Erythroblast (primary cell): ENCODE measurements at regions not wholly inside any gene's neighbourhood (a gene's known extent, or its start where the extent isn't known, plus 50 kb on each side); places are given as distances from the start of the nearest gene placed in this dataset.

Experiments used
- GATA1 ChIP-seq: IDR thresholded peaks from 2 replicates; pipeline ENCODE4 v1.6.1; 2011; ENCODE audit warnings: low read depth, mild to moderate bottlenecking, control low read depth, low read length, moderate library complexity
- POLR2A ChIP-seq: IDR thresholded peaks from 2 replicates; pipeline ENCODE4 v1.6.1; 2011; ENCODE audit warnings: mild to moderate bottlenecking, low read length

DNA sequence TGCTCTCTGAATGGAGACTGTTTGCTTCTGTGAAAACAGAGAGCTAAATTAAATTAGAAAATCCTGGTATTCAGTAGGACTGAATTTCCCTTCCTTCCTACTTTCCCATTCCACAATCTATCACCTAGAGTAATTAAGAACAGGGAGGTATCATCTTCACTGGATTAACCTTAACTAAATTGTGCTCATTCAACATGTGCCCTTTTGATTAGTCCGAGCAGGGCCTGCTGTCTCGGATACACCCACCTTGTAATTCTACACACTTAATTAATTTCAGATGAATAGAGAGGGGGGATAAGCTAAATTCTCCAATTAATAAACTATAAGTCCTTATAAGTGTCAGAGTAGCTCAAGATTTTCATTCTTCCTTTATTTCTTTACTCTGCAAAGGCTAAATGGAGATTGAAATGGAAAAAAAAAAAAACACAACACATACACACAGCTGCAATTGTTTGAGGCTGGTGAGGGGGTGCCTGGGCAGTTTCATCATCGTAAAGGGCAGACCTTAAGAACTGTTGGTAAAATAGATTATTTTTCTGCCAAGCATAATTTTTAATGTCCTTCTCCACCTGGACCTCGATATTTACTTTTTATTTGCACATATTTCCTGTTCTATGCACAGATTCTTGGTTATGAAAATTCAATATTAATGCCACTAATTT lies 157.1 kb upstream of the SIX2 start:
- no peak for TF ChIP-seq POLR2A
- no peak for TF ChIP-seq GATA1
